ENCODE measurements at regions not wholly inside any gene's neighbourhood (a gene's known extent, or its start where the extent isn't known, plus 50 kb on each side); places are given as distances from the start of the nearest gene placed in this dataset.

DNA sequence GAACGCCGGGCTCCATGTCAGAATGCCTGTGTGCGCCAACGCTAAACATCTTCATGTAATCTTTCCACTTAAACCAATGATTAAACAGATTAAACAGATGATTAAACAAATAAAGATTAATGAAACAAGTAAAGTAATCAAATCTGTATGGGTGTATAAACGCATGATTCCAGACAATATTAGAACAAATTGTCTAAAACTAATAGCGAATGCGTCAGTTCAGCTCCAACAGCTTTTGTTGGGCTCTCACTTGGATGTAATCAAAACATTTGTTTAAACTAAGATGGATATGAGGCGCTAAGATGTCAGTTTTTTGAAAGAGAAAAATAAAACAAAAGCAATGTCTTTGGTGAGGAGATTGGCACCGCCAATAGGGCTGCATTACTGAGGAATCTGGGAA is 299.1 kb upstream of the TLE3 start:
- TF ChIP-seq CTCF (IDR thresholded peaks at IDR 0.05; ENCODE audit: low read depth, low read length) (no peak), POLR2A (IDR thresholded peaks at IDR 0.05; ENCODE audit: extremely low read depth, insufficient read length) (no peak), MAX (IDR thresholded peaks at IDR 0.05; ENCODE audit: low read depth, low read length) (no peak), MYC (IDR thresholded peaks at IDR 0.05; ENCODE audit: low read depth, low read length) (no peak)
- H3K4me3 ChIP-seq (ENCODE audit: low read depth, low read length), result no peak overlapping the region
- no peak for DNase-seq (ENCODE audit: low read depth)

DNA sequence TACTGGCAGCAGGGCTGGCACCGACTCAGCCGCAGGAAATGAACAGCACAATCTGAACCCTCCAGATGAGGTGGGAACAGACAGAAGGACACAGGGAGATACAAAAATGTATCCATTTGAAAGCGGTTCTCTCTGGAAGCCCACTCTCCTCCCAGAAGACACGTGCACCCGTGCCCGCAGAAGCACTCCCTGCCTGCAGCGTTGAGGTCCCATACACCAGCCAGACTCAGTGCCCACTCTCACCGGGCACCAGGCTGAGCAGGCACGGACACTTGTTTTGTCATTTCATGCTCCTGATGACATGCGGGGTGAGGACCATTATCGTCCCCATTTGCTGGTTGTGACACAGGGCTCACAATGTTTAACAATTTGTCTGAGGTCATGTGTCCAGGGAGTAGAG is 297.4 kb upstream of the TLE3 start:
- no peak overlapping the region for H3K4me3 ChIP-seq (ENCODE audit: low read depth, low read length)
- DNase-seq (ENCODE audit: low read depth), result no peak
- TF ChIP-seq POLR2A (IDR thresholded peaks at IDR 0.05; ENCODE audit: extremely low read depth, insufficient read length) (no peak), CTCF (IDR thresholded peaks at IDR 0.05; ENCODE audit: low read depth, low read length) (no peak), MAX (IDR thresholded peaks at IDR 0.05; ENCODE audit: low read depth, low read length) (no peak), MYC (IDR thresholded peaks at IDR 0.05; ENCODE audit: low read depth, low read length) (no peak)

DNA sequence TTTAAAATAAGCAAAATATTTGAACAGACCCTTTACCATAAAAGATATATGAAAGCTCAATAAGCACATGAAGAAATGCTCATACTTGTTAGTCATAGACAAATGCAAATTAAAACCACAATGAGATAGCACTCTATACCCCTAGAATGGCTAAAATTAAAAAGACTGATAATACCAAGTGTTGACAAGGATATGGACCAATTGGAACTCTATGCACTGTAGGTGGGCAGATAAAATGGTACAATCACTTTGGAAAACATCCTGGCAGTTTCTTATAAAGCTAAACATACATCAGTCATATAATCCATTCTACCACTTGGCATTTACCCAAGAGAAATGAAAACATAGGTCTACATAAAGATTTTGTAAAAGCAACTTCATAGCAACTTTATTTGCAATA is 293.0 kb upstream of the TLE3 start:
- H3K4me3 ChIP-seq (ENCODE audit: low read depth, low read length), result no peak overlapping the region
- no peak for DNase-seq (ENCODE audit: low read depth)
- TF ChIP-seq POLR2A (IDR thresholded peaks at IDR 0.05; ENCODE audit: extremely low read depth, insufficient read length) (no peak), MAX (IDR thresholded peaks at IDR 0.05; ENCODE audit: low read depth, low read length) (no peak), CTCF (IDR thresholded peaks at IDR 0.05; ENCODE audit: low read depth, low read length) (no peak), MYC (IDR thresholded peaks at IDR 0.05; ENCODE audit: low read depth, low read length) (no peak)

DNA sequence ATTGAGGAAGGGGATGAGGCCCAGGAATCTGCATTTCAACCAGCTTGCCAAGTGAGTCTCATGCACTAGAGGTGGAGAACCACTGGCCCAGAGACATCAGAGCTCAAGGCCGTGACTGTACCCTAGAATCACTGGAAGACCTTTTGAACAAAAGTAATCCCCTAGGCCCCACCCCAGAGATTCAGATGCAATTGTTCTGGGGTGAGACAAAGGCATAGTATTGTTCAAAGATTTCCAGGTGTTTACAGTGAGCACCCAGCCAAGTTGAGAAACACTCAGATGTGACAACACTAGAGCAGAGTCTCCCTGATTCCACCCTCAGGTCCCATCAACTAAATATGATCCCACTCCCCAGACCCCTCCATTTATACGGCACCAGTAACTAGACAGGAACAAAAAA is 290.3 kb upstream of the TLE3 start:
- H3K4me3 ChIP-seq (ENCODE audit: low read depth, low read length), result no peak overlapping the region
- DNase-seq (ENCODE audit: low read depth), result no peak
- TF ChIP-seq MYC (IDR thresholded peaks at IDR 0.05; ENCODE audit: low read depth, low read length), result no peak
- TF ChIP-seq MAX (IDR thresholded peaks at IDR 0.05; ENCODE audit: low read depth, low read length), result no peak
- no peak for TF ChIP-seq CTCF (IDR thresholded peaks at IDR 0.05; ENCODE audit: low read depth, low read length)
- no peak for TF ChIP-seq POLR2A (IDR thresholded peaks at IDR 0.05; ENCODE audit: extremely low read depth, insufficient read length)

DNA sequence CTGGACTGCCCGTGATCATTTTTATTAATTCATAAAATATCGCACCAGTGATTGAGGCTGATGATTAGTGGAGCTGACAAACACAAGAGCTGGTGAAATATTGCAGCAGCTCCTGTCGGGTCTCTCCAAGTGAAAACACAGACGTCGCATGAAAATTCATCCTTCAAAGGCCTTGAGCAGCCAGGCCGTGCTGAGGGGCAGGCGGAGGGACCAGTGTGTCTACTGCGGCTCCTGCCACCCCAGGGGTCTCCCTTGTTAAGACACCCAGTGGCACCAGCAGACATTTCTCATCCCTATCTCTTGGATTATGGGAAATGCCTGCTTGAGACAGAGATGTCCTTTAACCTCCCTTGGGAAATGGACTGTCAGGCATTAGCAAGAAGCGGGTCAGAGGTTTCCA is 289.4 kb upstream of the TLE3 start:
- no peak for TF ChIP-seq MAX (IDR thresholded peaks at IDR 0.05; ENCODE audit: low read depth, low read length)
- TF ChIP-seq MYC (IDR thresholded peaks at IDR 0.05; ENCODE audit: low read depth, low read length), result no peak
- TF ChIP-seq CTCF (IDR thresholded peaks at IDR 0.05; ENCODE audit: low read depth, low read length), result no peak
- TF ChIP-seq POLR2A (IDR thresholded peaks at IDR 0.05; ENCODE audit: extremely low read depth, insufficient read length), result no peak
- DNase-seq (ENCODE audit: low read depth), result no peak
- no peak overlapping the region for H3K4me3 ChIP-seq (ENCODE audit: low read depth, low read length)

GRCh38 chr15:70385711-70386110 is 288.0 kb upstream of the TLE3 start:
- DNase-seq (ENCODE audit: low read depth), result no peak
- no peak overlapping the region for H3K4me3 ChIP-seq (ENCODE audit: low read depth, low read length)
- TF ChIP-seq MYC (IDR thresholded peaks at IDR 0.05; ENCODE audit: low read depth, low read length) (no peak), MAX (IDR thresholded peaks at IDR 0.05; ENCODE audit: low read depth, low read length) (no peak), POLR2A (IDR thresholded peaks at IDR 0.05; ENCODE audit: extremely low read depth, insufficient read length) (no peak), CTCF (IDR thresholded peaks at IDR 0.05; ENCODE audit: low read depth, low read length) (no peak)
